Sigmoid colon (tissue), 6 donors: ENCODE measurements at regions not wholly inside any gene's neighbourhood (a gene's known extent, or its start where the extent isn't known, plus 50 kb on each side); places are given as distances from the start of the nearest gene placed in this dataset.

ENCODE experiments used
- DNase-seq: peaks from one replicate; pipeline ENCODE4 v3.0.0-alpha.2; 2019
- H3K27ac ChIP-seq, 4 donors: fragments of 200-600 bp; sonication (generic); one replicate each; pipeline ENCODE4 v1.5.1; 2016 to 2019; ENCODE audit warnings: mild to moderate bottlenecking in 1 of 4
- H3K27me3 ChIP-seq, 3 donors: fragments of 200-600 bp; sonication (generic); one replicate each; pipeline ENCODE4 v1.5.1; 2019; ENCODE audit warnings: mild to moderate bottlenecking in 1 of 3
- H3K36me3 ChIP-seq, 4 donors: fragments of 200-600 bp; sonication (generic); one replicate each; pipeline ENCODE4 v1.5.1; 2016 to 2019
- H3K4me1 ChIP-seq, 4 donors: fragments of 200-600 bp; sonication (generic); one replicate each; pipeline ENCODE4 v1.5.1; 2017 to 2019
- H3K4me3 ChIP-seq, 4 donors: fragments of 200-600 bp; sonication (generic); one replicate each; pipeline ENCODE4 v1.5.1; 2017 to 2019; ENCODE audit warnings: mild to moderate bottlenecking in 2 of 4, moderate library complexity in 1 of 4
- H3K9me3 ChIP-seq, 4 donors: fragments of 200-600 bp in 3 of 4; sonication (generic) in 3 of 4; one replicate each; pipeline versions ENCODE4 v1.5.1 to v1.6.1; 2013 to 2019
- CTCF ChIP-seq, 4 experiments: fragments of 450-650 bp in 3 of 4; fragments of 200-600 bp in 1 of 4; IDR thresholded peaks; one replicate each; pipeline ENCODE4 v1.5.1; 2016 to 2019; ENCODE audit warnings: antibody characterized with exemption in 4 of 4, mild to moderate bottlenecking in 3 of 4, moderate library complexity in 2 of 4
- EP300 ChIP-seq, 4 donors: sonication (generic); formaldehyde crosslinking; IDR thresholded peaks; one replicate each; pipeline ENCODE4 v1.6.1; 2017; ENCODE audit warnings: antibody characterized with exemption in 4 of 4
- POLR2A ChIP-seq, 2 donors: fragments of 450-650 bp; IDR thresholded peaks; one replicate each; pipeline ENCODE4 v1.6.1; 2016; ENCODE audit warnings: antibody characterized with exemption in 2 of 2, mild to moderate bottlenecking in 2 of 2, moderate library complexity in 2 of 2
- POLR2AphosphoS5 ChIP-seq, 4 donors: sonication (generic); formaldehyde crosslinking; IDR thresholded peaks; one replicate each; pipeline ENCODE4 v1.6.1; 2017; ENCODE audit warnings: antibody characterized with exemption in 4 of 4
- WGBS, 2 donors: extraction: QIAGEN DNeasy Blood & Tissue Kit; methylation state at CpG; one replicate each; pipeline ENCODE4 v1.1.7; 2013; 5-methylcytosine and 5-hydroxymethylcytosine counted together
- intact Hi-C: fragments of 100-400 bp; cut with DNase I; formaldehyde crosslinking; loops from one replicate; pipeline ENCODE4 v1.15.1; 2023
- donor health status: healthy with polysubstance abuse.
- donor health status: healthy.

GRCh38 chr4:112060212-112060611 lies 85.0 kb upstream of the FAM241A start:
- intact Hi-C loops = no loop called here
- no peak for DNase-seq
- H3K4me1 ChIP-seq = no peaks in the 10 kb centered on the region

DNA sequence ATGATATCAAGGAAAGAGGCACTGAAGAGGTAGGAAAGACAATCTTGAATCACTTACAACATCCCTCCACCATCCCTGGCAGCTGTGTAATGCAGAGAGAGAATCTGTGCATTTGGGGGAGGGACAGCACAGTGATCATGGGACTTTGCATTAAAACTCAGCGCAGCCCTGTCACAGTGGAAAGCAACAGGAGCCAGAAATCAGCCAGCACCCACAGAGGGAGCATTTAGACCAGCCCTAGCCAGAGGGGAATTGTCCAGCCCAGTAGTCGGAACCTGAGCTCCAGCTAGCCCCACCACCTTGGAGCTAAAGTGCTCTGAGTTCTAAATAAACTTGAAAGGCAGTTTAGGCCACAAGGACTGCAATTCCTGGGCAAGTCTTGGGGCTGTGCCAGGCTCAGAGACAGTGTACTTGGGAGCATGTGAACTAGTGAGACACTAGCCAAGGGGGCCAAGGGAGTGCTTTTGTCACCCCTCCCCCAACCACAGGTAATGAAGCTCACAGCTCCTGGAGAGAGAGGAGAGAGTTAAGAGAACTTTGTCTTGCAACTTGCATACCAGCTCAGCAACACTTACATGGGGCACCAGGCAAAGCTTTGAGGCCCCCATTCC lies 83.9 kb upstream of the FAM241A start:
- 77 to 80% methylated on average over 2 of the region's 2 CpGs for WGBS, 2 donors
- H3K4me3 ChIP-seq = no peak overlapping the region
- no peak overlapping the region for H3K27ac ChIP-seq
- intact Hi-C loops = no loop called here
- H3K27me3 ChIP-seq = no peaks in the 10 kb centered on the region
- no peaks in the 10 kb centered on the region for H3K36me3 ChIP-seq
- H3K4me1 ChIP-seq = no peaks in the 10 kb centered on the region
- no peaks in the 10 kb centered on the region for H3K9me3 ChIP-seq
- TF ChIP-seq EP300 (IDR thresholded peaks at IDR 0.05) (no peak), CTCF (IDR thresholded peaks at IDR 0.05) (no peak), POLR2A (IDR thresholded peaks at IDR 0.05) (no peak), POLR2AphosphoS5 (IDR thresholded peaks at IDR 0.05) (no peak)
- DNase-seq = no peak

More at GRCh38 chr4:112060212-112060611, 85.0 kb upstream of the FAM241A start:
- Histone ChIP-seq H3K9me3 (no peaks in the 10 kb centered on the region), H3K27ac (no peak overlapping the region), H3K27me3 (no peaks in the 10 kb centered on the region), H3K36me3 (no peaks in the 10 kb centered on the region), H3K4me3 (no peak overlapping the region)
- no peak for TF ChIP-seq POLR2AphosphoS5 (IDR thresholded peaks at IDR 0.05)
- TF ChIP-seq POLR2A (IDR thresholded peaks at IDR 0.05) = no peak
- TF ChIP-seq CTCF (IDR thresholded peaks at IDR 0.05) = no peak
- no peak for TF ChIP-seq EP300 (IDR thresholded peaks at IDR 0.05)

DNA sequence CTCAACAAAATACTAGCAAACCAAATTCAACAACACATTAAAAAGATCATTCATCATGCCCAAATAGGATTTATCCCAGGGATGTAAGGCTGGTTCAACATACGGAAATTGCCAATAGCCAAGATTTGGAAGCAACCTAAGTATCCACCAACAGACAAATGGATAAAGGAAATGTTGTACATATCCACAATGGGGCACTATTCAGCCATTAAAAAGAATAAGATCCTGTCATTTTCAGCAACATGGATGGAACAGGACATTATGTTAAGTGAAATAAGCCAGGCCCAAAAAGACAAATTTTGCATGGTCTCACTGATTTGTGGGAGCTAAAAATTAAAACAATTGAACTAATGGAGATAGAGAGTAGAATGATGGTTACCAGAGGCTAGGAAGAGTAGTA lies 82.0 kb upstream of the FAM241A start:
- 89 to 98% methylated on average over 1 of the region's 1 CpG for WGBS, 2 donors
- Histone ChIP-seq H3K36me3 (no peaks in the 10 kb centered on the region), H3K27ac (no peak overlapping the region), H3K9me3 (no peaks in the 10 kb centered on the region), H3K4me3 (no peak overlapping the region), H3K27me3 (no peaks in the 10 kb centered on the region), H3K4me1 (no peaks in the 10 kb centered on the region)
- TF ChIP-seq EP300 (IDR thresholded peaks at IDR 0.05) (no peak), CTCF (IDR thresholded peaks at IDR 0.05) (no peak), POLR2A (IDR thresholded peaks at IDR 0.05) (no peak), POLR2AphosphoS5 (IDR thresholded peaks at IDR 0.05) (no peak)
- no peak for DNase-seq
- intact Hi-C loops = no loop called here

DNA sequence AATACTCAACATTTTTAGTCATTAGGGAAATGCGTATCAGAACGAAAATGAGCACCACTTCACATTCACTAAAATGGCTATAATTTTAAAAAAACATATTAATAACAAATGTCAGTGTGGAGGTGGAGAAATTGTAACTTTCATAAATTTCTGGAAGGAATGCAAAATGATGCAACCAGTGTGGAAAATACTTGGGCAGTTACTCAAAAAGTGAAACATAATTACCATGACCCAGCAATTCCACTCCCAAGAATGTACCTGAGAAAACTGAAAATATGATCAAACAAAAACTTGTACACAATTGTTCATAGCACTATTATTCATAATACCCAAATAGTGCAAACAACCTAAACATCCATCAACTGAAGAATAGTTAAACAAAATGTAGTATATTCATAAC lies 76.1 kb upstream of the FAM241A start:
- WGBS, 2 donors = 90 to 96% methylated on average over 2 of the region's 2 CpGs
- H3K9me3 ChIP-seq = no peaks in the 10 kb centered on the region
- no peaks in the 10 kb centered on the region for H3K4me1 ChIP-seq
- TF ChIP-seq POLR2A (IDR thresholded peaks at IDR 0.05) = no peak
- TF ChIP-seq EP300 (IDR thresholded peaks at IDR 0.05) = no peak
- no peak for TF ChIP-seq POLR2AphosphoS5 (IDR thresholded peaks at IDR 0.05)
- TF ChIP-seq CTCF (IDR thresholded peaks at IDR 0.05) = no peak
- no peak overlapping the region for H3K4me3 ChIP-seq
- no peaks in the 10 kb centered on the region for H3K27me3 ChIP-seq
- intact Hi-C loops = no loop called here
- no peaks in the 10 kb centered on the region for H3K36me3 ChIP-seq
- DNase-seq = no peak
- H3K27ac ChIP-seq = no peak overlapping the region

GRCh38 chr4:112073181-112073580 lies 72.1 kb upstream of the FAM241A start:
- Histone ChIP-seq H3K27ac (no peak overlapping the region), H3K9me3 (no peaks in the 10 kb centered on the region), H3K27me3 (no peaks in the 10 kb centered on the region), H3K4me3 (no peak overlapping the region), H3K36me3 (no peaks in the 10 kb centered on the region), H3K4me1 (no peaks in the 10 kb centered on the region)
- 87 to 90% methylated on average over 6 of the region's 6 CpGs for WGBS, 2 donors
- no peak for DNase-seq
- intact Hi-C loops = no loop called here
- TF ChIP-seq POLR2A (IDR thresholded peaks at IDR 0.05) = no peak
- TF ChIP-seq POLR2AphosphoS5 (IDR thresholded peaks at IDR 0.05) = no peak
- no peak for TF ChIP-seq EP300 (IDR thresholded peaks at IDR 0.05)
- no peak for TF ChIP-seq CTCF (IDR thresholded peaks at IDR 0.05)
